NAMALWA (cell line): ENCODE measurements at regions not wholly inside any gene's neighbourhood (a gene's known extent, or its start where the extent isn't known, plus 50 kb on each side); places are given as distances from the start of the nearest gene placed in this dataset.

Source experiments
- DNase-seq: peaks from one replicate; pipeline ENCODE4 v3.0.0-alpha.2; 2015; ENCODE audit warnings: low spot score

- no peak for DNase-seq
These were observed 811.6 kb upstream of the ARGLU1 start for GRCh38 chr13:107379407-107380155.

- DNase-seq, result no peak
These were observed 808.6 kb upstream of the ARGLU1 start for GRCh38 chr13:107376341-107377125.

- no peak for DNase-seq
These were observed 807.9 kb upstream of the ARGLU1 start for GRCh38 chr13:107375701-107376340.

GRCh38 chr13:107374038-107374437 lies 806.1 kb upstream of the ARGLU1 start:
- no peak for DNase-seq

GRCh38 chr13:107373551-107373950 lies 805.6 kb upstream of the ARGLU1 start:
- DNase-seq, result peak; percentile 41

- no peak for DNase-seq
These were observed 802.3 kb upstream of the ARGLU1 start for GRCh38 chr13:107370015-107370785.

GRCh38 chr13:107367258-107367657 lies 799.3 kb upstream of the ARGLU1 start:
- no peak for DNase-seq

GRCh38 chr13:107365466-107366215 lies 797.7 kb upstream of the ARGLU1 start:
- no peak for DNase-seq

- no peak for DNase-seq
These were observed 796.7 kb upstream of the ARGLU1 start for GRCh38 chr13:107364658-107365057.

GRCh38 chr13:107361666-107362065 lies 793.7 kb upstream of the ARGLU1 start:
- no peak for DNase-seq

GRCh38 chr13:107360010-107360409 lies 792.1 kb upstream of the ARGLU1 start:
- DNase-seq, result no peak

GRCh38 chr13:107358866-107359265 lies 790.9 kb upstream of the ARGLU1 start:
- no peak for DNase-seq

GRCh38 chr13:107351305-107351704 lies 783.4 kb upstream of the ARGLU1 start:
- DNase-seq, result no peak

- DNase-seq, result no peak
These were observed 781.0 kb upstream of the ARGLU1 start for GRCh38 chr13:107348925-107349324.

GRCh38 chr13:107348471-107348870 lies 780.5 kb upstream of the ARGLU1 start:
- DNase-seq, result no peak

GRCh38 chr13:107347641-107348369 lies 779.9 kb upstream of the ARGLU1 start:
- DNase-seq, result no peak

- DNase-seq, result no peak
These were observed 774.8 kb upstream of the ARGLU1 start for GRCh38 chr13:107342747-107343146.

- no peak for DNase-seq
These were observed 771.3 kb upstream of the ARGLU1 start for GRCh38 chr13:107339209-107339608.

- no peak for DNase-seq
These were observed 764.3 kb upstream of the ARGLU1 start for GRCh38 chr13:107332188-107332587.

- DNase-seq, result no peak
These were observed 763.4 kb upstream of the ARGLU1 start for GRCh38 chr13:107331359-107331758.

GRCh38 chr13:107330484-107330883 lies 762.5 kb upstream of the ARGLU1 start:
- DNase-seq, result no peak
